Liver (tissue), 3 donors: ENCODE measurements at regions not wholly inside any gene's neighbourhood (a gene's known extent, or its start where the extent isn't known, plus 50 kb on each side); places are given as distances from the start of the nearest gene placed in this dataset.

Experiments used
- ATF3 ChIP-seq: IDR thresholded peaks from 2 replicates; pipeline ENCODE4 v1.6.1; 2016; ENCODE audit warnings: antibody characterized with exemption
- CTCF ChIP-seq: fragments of 150-350 bp; IDR thresholded peaks from 2 replicates; pipeline ENCODE4 v1.5.1; 2017; ENCODE audit warnings: improper control_type of control experiment, low read depth, low read length; ENCODE audit not compliant: missing input control
- GABPA ChIP-seq, 2 donors: IDR thresholded peaks in 1 of 2; conservative IDR thresholded peaks in 1 of 2; 2 replicates each; pipeline ENCODE4 v1.6.1; 2016; ENCODE audit warnings: antibody characterized with exemption in 2 of 2, mild to moderate bottlenecking in 1 of 2, moderate library complexity in 1 of 2
- donor health status: healthy.
- donor health status: healthy.

- no peak for TF ChIP-seq CTCF
- no peak for TF ChIP-seq GABPA (IDR thresholded peaks at IDR 0.05 in 1 of 2, conservative IDR thresholded peaks at IDR 0.05 in 1 of 2)
- TF ChIP-seq ATF3: no peak
Measured at GRCh38 chr7:89914711-89915110, 239.6 kb upstream of the STEAP1 start.
